NCI-H2029 treated with DMSO at 0.1 percent for 48 hours (cell line): ENCODE measurements at regions not wholly inside any gene's neighbourhood (a gene's known extent, or its start where the extent isn't known, plus 50 kb on each side); places are given as distances from the start of the nearest gene placed in this dataset.

Experiments used
- DNase-seq: peaks from one replicate; lab custom pipeline; 2025; lab: John Stamatoyannopoulos, UW

DNA sequence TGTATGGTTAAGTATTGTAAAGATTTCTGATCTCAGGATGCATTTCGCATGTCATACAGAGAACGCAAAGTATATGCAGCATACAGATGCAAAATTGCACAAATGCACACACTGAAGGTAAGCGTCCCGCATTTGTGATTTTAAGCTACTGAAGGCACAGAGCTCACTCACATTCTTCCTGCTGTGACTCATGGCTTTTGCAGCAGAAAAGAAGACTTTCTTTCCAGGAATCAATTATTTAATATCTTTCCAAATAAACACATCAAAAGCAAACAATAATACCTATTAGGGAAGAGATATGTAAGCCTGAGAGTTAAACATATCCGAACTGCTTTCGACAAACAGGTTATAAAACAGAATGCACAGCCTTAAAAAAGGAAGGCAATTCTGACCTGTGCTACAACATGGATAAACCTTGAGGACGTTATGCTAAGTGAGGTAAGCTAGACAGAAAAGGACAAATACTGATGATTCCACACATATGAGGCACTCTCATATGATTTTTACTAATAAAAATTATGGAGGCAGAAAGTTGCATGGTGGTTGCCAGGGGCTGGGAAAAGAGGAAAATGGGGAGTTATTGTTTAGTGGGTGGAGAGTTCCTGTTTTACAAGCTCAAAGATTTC is 109.0 kb downstream of the TFAP2A start:
- no peak for DNase-seq

DNA sequence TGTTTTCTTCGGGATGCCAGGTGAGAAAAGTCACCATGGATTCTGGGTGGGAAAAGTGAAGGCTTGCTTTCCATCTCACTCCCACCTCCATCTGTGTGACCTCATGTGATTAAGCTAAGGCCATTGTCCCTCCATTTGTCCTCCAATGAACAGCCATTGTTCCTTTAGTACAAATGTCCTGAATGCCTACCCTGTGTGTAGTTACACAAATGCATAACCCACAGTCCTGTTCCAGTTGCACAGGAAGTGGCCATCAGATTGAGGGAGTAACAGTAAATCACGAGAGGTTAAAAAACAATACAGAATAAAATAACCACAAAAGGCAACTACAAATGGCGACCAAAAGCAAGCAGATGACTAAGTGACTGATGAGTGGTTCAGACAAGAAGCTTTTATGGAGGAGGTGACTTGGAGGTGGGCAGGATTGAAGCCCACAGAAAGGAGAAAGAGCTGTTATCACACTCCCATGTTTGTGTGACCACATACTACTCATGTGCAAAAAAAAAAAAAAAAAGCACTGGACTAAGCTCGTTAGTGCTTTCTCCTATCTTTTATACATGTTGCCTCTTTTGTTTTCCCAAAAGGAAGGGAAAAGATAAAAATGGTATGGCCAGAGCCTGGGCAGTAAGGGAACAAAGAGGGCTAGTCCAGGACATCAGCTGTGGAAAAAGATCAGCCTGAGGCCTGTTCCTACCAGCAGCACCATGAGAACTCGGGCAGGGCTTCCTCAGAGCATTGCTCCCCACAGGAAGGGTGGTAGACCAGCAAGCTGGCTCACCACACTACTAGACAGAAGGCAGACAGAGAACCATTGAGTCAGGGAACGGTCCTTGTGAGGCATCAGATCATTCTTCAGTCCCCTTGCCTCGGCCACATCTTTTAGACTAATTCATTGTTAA is 111.0 kb downstream of the TFAP2A start:
- no peak for DNase-seq

DNA sequence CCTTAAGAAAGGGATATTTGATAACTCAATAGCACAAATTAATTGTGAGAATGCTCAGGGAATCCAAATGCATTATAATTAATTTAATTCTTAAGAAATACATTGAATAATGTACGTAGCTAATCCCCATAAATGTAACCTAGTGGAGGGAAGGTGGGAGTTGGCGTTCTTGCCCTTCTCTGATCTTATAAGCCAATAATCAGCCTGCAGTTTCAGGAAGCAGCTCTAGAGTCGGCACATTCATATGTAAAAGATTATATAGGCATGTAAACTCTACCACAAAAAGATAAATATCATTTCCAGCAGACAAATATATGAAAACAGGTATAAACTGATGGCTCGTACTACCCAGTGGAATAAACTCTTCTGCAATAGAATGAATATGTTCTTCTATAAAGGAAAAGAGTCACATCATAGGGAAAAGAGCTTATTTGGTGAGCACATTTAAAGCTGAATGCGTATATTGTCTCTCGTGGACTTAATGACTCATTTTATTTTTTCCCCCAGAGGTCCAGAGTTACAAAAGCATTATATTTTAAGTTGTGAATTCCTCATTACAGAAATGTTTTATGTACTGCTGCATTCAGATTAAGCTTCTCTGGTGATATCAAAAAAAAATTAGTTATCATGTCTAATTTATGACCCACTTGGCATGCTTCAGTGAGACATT is 112.2 kb downstream of the TFAP2A start:
- DNase-seq: no peak

DNA sequence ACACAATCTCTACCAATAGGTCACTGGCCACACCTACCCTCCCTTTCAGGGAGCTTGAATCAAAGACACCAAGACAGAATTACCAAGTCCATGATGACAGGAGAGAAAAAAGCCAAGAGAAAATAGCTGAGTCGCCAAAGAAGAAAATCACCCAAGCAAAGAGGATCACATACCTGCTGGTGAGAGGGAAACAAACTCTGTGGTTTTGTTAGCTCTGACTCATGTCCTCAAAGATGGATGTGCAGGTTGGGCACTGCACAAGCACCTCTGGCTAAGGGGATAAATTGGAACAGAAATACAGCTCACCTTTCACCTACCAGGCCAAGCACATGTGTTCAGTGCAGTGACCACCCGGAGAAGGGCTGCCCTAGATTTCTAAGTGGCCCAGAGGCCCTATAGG is 114.8 kb downstream of the TFAP2A start:
- DNase-seq: no peak

DNA sequence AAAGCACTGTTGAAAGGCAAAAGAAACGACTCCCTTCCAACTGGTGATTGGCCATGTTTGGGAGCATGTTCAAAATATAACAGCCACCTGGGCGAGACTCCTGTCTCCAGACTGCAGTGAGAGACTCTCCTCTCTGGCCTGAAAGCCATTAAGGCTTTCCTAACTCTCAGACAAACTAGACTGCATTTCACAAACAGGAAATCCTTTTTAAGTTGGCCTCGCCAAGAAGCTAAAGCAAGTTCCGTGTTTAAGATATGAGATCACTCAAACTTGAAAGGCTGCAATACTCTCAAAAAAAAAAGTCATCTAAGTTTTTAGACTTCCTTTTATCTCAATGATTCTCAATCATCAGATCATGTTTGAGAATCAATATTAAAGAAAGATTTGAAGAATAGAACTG is 117.0 kb downstream of the TFAP2A start:
- DNase-seq: no peak

DNA sequence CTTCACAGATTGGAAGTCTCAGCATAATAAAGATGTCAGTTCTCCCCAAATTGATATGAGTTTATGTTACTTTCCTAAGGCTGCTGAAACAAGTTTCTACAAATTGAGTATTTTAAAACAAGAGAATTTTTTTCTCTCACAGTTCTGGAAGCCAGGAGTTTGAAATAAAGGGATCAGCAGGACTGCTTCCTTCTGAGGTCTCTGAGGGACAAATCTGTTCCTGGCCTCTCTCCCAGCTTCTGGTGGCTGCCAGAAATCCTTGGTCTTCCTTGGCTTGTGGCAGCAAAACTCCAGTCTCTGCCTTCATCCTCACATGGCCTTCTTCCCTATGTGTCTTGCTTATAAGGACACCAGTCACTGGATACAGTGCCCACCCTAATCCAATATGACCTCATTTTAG is 136.1 kb downstream of the TFAP2A start:
- no peak for DNase-seq

DNA sequence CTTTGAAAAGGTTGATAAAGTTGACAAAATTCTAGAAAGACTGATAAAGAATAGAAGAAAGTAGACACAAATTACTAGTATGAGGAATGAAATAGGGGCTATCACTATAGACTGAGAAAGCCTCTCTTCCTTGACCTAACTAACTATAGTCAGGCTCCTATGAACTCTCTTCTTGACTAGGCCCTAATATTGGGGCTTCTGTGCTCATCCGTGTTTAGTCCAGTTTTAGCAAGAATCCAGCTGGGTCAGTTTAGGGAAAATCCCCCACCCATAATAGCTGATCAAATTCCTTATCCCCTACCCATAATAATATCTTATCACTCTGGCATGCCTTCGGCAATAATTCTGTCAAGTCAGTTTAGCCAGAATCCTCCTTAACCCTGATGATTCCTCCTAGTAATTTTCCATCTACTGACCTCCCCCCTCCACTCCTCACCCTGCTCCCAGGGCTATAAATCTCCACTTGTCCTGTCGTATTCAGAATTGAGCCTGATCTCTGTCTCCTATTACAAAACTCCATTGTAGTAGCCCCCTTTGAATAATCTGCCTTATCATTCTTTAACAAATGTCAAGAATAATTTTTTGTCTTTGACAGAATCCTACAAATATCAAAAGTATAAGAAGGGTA is 138.1 kb downstream of the TFAP2A start:
- no peak for DNase-seq

DNA sequence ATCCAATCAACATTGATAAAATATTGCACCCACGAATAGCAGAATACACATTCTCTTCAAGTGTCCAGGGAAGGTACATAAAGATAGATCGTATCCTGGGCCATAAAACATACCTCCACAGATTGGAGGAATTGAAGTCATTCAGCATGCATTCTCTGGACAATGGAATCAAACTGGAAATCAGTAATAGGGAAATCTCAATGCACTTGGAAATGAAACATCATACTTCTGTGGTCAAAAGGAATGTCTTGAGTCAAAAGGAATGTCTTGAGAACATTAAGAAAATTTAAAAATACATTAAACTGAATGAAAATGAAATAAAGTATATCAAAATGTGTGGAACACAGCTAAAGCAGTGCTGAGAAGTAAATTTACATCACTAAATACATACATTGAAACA is 138.8 kb downstream of the TFAP2A start:
- no peak for DNase-seq

DNA sequence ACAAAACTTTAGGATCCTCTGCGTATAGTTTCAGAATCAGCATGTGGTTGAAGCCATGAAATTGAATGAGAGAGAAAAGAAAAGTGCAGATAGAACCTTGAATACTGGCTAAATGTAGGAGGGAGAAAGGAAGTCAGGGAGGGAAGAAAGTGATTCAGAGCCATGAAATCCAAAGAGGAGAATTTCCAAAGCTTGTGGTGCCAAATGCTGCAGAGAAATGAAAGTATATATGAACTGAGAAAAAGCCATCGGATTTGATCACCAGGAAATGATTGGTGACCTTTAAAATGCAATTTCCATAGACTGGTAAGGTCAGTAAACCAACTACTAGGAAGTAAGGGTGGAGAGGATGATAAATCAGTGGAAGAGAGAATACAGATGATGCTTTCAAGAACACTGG is 142.3 kb downstream of the TFAP2A start:
- no peak for DNase-seq

DNA sequence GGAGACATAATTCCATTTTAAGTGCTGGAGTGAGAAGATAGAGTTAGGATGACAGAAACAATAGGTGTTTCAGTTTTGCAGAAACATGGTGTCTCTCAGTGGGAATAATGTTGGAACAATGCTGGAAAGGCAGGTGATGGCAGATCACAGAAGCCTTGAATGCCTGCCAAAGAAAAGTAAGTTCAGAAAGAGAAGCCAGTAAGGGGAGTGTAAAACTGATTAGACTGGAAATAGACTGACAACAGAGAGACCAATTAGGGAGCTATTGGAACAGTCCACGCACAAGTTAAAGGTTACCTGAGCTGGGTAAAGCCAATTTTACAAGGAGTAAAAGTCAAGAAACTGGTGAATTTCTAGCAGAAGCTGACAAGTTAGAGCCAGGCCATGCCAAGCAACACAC is 142.9 kb downstream of the TFAP2A start:
- DNase-seq: no peak

DNA sequence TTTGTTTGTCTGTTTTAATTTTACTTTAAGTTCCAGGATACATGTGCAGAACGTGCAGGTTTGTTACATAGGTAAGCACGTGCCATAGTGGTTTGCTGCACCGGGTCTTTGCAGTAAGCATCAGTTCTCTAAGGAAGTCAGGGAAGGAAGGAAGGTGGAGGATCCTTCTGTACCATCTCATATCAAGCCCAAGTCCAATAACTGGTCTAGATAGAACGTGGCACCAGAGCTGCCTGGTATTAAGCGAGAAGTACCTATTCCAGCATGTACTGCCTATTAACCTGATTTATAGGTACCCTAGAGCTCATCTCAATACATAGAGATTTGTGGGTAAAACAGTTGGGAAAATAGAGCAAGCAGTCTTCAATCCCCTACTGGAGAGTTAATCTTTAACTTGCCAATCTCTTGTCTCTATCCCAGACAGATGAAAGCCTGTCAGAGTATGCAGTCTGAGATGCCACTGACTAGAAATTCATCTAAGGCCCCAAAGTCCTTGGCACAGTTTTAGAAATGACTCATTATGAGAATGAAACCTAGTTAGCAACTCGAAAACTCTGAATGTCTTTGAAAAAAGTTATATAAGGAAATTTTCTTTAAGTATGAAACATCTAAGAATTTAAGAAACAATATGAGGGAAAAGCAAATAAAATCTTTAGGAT is 144.9 kb downstream of the TFAP2A start:
- DNase-seq: no peak

DNA sequence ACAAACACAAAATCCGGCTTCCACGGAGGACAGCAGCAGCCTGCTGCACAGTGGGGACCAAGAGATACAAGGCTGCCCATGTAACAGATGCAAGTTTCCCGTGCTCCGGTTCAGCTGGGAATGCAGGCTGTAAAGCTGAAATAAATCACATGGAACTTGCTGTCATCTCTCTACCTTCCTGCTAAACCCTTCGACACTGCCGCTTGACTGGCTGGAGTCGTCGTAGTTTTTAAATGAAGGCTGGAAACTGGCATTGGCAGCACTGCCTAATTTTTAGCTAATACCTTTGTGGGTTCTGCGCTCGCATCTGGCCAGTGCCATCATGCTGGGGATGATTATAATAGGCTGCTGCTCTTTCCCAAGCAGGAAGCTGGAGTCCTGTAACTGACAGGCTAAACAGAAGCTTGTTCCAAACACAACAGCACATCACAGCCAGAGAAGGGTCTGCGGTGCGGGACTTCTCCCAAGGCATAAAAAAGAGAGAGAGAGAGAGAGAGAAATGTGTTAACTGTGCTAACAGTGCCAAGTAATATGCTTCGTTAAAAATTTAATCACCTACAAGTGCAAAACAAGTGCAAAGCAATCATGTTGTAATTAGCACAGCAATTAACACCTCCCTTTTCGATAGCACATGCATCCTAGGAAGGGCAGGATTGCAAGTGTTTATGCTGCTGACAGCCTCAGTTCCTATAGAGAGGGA is 146.1 kb downstream of the TFAP2A start:
- DNase-seq: no peak

DNA sequence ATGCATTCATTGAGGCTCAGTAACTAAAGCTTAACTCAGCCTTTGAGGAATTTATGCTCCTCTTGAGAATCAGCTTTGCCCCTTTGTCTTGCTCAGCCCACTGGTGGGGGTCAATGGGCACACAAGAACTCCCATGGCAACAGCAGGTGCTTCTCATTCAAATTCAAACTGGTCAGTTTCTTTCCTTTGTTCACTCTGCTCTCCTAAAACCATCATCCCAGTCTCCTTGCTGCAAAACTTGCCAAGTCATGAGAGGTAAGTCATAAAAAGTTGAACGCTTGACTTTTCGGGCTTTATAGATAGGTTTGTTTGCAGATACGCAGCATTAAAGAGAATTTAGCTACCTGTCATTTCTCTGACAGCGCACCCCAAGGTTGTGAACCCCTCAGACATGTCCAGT is 146.8 kb downstream of the TFAP2A start:
- no peak for DNase-seq

DNA sequence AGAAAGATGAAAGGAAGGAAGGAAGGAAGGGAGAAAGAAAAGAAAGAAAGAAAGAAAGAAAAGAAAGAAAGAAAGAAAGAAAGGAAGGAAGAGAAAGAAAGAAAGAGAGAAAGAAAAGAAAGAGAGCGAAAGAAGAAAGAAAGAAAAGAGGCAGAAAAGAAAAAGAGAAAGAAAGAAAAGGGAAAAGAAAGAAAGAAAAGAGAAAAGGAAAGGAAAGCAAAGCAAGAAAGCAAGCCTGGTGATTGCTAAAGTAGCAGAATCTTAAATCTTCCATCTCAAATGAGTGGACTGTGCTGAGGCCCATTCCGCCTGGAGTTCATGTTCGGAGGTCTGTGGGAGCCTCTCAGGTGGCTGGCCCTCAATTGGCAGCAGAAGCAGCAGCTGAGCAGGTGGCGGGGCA is 148.4 kb downstream of the TFAP2A start:
- DNase-seq: no peak

DNA sequence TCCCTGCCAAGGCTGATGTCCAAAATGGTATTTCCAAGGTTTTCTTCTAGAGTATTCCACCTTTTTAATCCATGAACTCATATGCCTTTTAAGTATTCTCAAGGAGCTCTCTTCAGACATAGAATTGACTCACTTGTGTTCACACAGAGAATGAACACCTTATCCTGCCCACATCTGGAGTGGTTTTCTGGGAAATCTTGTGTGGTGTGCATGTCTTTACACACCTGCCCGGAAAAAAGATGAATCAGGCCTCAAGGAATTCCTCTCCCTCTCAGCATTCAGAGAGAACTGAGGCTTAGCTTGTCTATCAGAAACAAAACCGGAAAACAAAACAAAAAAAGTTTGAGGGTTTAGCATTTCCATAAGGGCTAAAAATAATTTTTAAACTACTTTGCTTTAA is 148.8 kb downstream of the TFAP2A start:
- no peak for DNase-seq

DNA sequence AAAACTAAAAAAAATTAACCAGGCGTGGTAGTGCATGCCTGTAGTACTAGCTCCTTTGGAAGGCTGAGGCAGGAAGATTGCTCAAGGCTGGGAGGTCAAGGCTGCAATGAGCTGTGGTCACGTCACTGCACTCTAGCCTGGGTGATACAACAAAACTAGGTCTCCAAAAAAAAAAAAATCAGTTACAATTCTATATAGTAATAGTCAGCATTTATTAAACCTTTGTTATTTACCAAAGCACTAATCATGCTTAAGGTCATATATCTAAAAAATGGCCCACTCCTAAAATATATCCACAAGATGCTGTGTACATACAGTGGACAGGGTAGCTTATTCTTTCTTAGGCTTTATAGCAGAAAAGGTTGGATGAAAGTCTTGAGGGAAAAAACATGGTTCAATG is 152.4 kb downstream of the TFAP2A start:
- DNase-seq: no peak

DNA sequence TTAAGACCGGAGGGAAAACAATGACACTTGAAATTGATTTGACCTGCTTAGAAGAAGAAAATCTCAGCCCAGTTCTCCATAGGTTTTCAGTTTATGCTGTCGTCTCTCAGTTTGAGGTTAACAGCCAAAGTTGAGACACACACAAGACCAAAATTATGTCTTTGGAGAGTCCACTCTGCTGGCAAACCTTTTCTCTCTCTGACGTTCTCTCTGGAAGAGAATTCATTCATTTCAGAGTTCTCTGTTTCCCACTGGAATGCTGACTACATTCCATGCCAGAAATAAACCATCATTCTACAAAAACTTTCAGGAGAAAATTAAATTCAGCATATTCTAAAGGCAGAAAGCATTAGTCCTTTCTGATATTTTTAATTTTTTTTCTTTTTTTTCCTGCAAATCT is 155.2 kb downstream of the TFAP2A start:
- no peak for DNase-seq

DNA sequence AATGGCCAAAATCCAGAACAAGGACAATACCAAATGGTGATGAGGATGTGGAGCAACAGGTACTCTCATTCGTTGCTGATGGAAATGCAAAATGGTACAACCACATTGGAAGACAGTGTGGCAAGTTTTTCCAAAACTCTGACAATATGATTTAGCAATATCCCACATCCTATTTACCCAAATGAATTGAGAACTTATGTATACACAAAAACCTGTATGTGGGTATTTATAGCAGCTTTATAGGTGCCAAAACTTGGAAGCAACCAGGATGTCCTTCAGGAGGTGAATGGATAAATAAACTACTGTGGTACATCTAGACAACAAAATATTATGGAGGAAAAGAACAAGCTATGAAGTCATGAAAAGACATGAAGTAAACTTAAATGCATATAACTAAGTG is 156.5 kb downstream of the TFAP2A start:
- no peak for DNase-seq

DNA sequence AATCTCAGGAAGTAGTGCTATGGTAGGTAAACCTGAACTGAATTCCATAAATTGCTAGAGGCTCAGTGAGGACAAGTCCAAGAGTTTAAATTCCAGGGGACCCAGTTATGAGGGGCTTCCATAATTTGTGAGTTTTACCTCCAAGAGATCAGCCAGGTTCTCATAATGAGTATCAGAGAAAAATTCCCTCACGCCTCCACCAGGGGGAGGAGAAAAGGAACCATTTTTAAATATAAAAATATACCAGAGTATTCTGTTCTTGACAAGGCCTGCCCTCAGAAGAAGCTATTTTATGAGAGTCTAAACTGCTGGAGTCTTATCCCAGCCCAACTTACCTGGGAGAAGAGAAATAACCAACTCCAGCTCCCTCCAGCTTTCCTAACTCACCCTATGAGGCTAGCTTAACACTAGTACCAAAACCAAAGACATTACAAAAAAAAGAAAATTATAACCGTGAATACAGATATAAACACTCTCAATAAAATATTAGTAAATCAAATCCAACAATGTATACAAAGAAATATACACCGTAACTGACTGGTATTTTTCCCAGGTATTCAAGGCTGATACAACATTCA is 158.7 kb downstream of the TFAP2A start:
- DNase-seq: no peak

DNA sequence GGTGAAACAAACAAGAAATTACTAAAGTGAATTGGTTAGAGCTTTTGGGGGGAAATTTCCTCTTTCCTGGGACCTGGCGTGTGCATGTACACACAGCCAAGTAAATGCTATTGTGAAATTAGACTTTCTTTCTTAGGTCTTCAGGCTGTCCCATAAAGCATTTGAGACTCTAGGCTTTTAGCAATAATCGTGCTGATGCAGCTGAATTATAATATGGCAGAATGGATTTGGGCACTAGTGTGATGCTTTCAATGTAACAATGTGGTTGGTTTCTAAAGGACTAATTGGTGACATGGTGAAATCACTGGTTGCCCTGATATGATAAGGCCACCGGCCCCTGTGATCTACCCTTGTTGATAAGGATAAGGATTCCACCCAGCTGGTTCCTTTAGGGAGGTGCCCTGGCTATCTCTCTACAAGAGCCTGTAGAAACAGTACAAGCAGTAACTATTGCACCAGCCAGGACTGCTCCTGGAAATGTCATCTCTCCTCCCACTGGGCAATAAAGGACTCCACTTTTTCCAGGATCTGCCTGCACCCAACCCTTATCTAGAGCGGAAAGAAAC is 164.1 kb downstream of the TFAP2A start:
- DNase-seq: no peak

DNA sequence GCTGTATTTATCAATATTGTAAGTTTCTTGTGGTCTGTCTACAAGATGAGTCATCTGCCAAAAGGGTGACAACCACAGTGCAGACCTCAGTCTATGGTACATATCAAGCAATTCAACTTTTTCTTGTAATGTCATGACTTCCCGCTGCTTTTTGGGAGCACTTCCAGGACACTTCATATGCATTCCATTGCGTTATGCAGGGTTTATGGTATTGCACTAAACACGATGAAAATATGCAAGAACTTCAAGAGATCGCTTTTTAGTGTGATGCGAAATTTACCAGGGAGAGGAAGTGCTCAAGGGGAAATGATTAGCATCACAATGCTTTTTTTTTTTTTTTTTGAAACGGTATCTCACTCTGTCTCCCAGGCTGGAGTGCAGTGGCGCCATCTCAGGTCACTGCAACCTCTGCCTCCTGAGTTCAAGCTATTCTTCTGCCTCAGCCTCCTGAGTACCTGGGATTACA is 166.5 kb downstream of the TFAP2A start:
- DNase-seq: no peak
